MM.1S (cell line): ENCODE measurements at regions not wholly inside any gene's neighbourhood (a gene's known extent, or its start where the extent isn't known, plus 50 kb on each side); places are given as distances from the start of the nearest gene placed in this dataset.

Experiments
- CTCF ChIP-seq: fragments of 300-600 bp; sonication (generic); IDR thresholded peaks from 2 replicates; pipeline ENCODE4 v1.5.1; 2016; ENCODE audit warnings: antibody characterized with exemption, low read length, mixed read lengths
- EZH2 ChIP-seq: fragments of 300-600 bp; sonication (generic); optimal IDR thresholded peaks from 2 replicates; pipeline ENCODE3; 2017; ENCODE audit warnings: low read depth, mild to moderate bottlenecking, antibody characterized with exemption, low read length, mixed read lengths
- EZH2phosphoT487 ChIP-seq: fragments of 300-600 bp; sonication (generic); IDR thresholded peaks from 2 replicates; pipeline ENCODE4 v1.6.1; 2018; ENCODE audit warnings: antibody characterized with exemption, low read length

DNA sequence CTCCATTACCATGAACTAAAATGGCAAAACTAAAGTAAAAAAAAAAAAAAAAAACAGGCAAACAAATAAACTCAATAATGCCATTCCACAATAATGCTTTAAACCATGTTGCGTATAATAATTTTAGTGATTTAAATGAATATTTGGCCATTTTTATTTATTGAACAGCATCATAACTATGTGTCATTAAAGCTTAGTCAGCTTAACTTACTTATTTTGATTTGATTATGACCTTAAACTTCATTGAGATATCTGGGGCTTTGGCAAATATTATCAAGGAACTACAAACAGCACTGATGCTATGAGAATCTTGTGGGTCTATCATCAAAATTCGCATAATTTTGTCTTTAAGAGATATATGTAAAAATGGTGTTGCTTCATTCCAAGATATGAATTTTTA lies 1610.3 kb upstream of the NUDT12 start:
- TF ChIP-seq EZH2 = no peak
- TF ChIP-seq CTCF = no peak
- TF ChIP-seq EZH2phosphoT487 = no peak
